NT2/D1 (cell line): ENCODE measurements at regions not wholly inside any gene's neighbourhood (a gene's known extent, or its start where the extent isn't known, plus 50 kb on each side); places are given as distances from the start of the nearest gene placed in this dataset.

Experiments used
- SUZ12 ChIP-seq: IDR thresholded peaks from 2 replicates; pipeline ENCODE4 v1.6.1; 2011; ENCODE audit not compliant: insufficient read length, insufficient read depth; ENCODE audit errors: extremely low read depth
- YY1 ChIP-seq: IDR thresholded peaks from 2 replicates; pipeline ENCODE4 v1.6.1; 2011; ENCODE audit not compliant: insufficient read length, insufficient read depth
- ZNF274 ChIP-seq: IDR thresholded peaks from 2 replicates; pipeline ENCODE4 v1.6.1; 2011; ENCODE audit warnings: mild to moderate bottlenecking, low read depth, low read length

GRCh38 chr7:25056368-25056767 lies 68.7 kb downstream of the CYCS start:
- TF ChIP-seq YY1 (no peak), ZNF274 (no peak), SUZ12 (no peak)
